ENCODE measurements at regions not wholly inside any gene's neighbourhood (a gene's known extent, or its start where the extent isn't known, plus 50 kb on each side); places are given as distances from the start of the nearest gene placed in this dataset.

DNA sequence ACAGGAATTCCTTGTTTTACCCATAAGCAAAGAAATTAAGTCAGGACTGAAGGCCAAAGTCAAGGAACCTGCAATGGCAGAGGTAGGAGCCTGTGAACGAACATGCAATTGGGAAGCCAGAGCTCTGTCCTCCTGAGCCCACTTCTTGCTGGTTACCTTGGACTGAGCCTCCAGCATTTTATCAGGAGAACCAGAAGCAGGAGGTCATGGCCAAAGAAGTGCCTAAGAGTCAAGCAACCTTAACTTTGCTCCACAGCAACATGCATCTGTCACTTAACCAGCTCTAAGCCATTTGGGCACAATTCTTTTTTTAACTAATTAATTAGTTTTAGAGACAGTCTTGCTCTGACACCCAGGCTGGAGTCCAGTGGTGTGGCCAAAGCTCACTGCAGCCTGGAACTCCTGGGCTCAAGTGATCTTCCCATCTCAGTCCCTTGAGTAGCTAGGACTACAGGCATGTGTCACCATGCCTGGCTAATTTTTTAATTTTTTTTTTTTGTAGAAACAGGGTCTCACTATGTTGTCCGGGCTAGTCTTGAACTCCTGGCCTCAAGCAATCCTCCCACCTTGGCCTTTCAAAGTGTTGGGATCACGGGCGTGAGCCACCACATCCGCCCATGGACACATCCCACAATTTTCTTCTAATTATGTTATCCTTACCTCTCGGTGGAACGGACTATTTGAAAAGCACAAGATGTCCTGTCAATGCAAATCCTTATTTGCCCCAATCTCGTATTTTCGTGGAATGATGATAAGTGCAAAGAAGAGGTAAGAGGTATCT lies 334.2 kb downstream of the CD83 start:
- TF ChIP-seq RXRA (IDR thresholded peaks at IDR 0.05; ENCODE audit: borderline replicate concordance, low read depth) (no peak), ELF1 (IDR thresholded peaks at IDR 0.05) (no peak), YY1 (IDR thresholded peaks at IDR 0.05; ENCODE audit: low read depth) (no peak), EZH2phosphoT487 (IDR thresholded peaks at IDR 0.05; ENCODE audit: borderline replicate concordance, low read depth) (no peak), TEAD4 (IDR thresholded peaks at IDR 0.05; ENCODE audit: borderline replicate concordance, insufficient read depth) (no peak), SIN3A (IDR thresholded peaks at IDR 0.05; ENCODE audit: borderline replicate concordance, low read depth, low read length) (no peak), POLR2AphosphoS5 (IDR thresholded peaks at IDR 0.05; ENCODE audit: low read depth, low read length) (no peak), NFIC (IDR thresholded peaks at IDR 0.05; ENCODE audit: borderline replicate concordance) (no peak), FOSL2 (IDR thresholded peaks at IDR 0.05; ENCODE audit: borderline replicate concordance, low read depth) (no peak), FOXM1 (IDR thresholded peaks at IDR 0.05; ENCODE audit: low read depth) (no peak), SMC3 (IDR thresholded peaks at IDR 0.05; ENCODE audit: low read depth, low read length) (no peak), FOXJ3 (CRISPR knock-in tag; IDR thresholded peaks at IDR 0.05) (no peak), JUND (IDR thresholded peaks at IDR 0.05) (no peak), REST (IDR thresholded peaks at IDR 0.05; ENCODE audit: low read depth, low read length) (no peak), GABPA (IDR thresholded peaks at IDR 0.05; ENCODE audit: low read depth) (no peak), MEF2A (IDR thresholded peaks at IDR 0.05; ENCODE audit: borderline replicate concordance, low read depth) (no peak)
- TF ChIP-seq, protein P1, sequence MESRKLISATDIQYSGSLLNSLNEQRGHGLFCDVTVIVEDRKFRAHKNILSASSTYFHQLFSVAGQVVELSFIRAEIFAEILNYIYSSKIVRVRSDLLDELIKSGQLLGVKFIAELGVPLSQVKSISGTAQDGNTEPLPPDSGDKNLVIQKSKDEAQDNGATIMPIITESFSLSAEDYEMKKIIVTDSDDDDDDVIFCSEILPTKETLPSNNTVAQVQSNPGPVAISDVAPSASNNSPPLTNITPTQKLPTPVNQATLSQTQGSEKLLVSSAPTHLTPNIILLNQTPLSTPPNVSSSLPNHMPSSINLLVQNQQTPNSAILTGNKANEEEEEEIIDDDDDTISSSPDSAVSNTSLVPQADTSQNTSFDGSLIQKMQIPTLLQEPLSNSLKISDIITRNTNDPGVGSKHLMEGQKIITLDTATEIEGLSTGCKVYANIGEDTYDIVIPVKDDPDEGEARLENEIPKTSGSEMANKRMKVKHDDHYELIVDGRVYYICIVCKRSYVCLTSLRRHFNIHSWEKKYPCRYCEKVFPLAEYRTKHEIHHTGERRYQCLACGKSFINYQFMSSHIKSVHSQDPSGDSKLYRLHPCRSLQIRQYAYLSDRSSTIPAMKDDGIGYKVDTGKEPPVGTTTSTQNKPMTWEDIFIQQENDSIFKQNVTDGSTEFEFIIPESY (IDR thresholded peaks at IDR 0.05; ENCODE audit: borderline replicate concordance, low read depth): no peak

More for the DNA sequence above, 334.2 kb downstream of the CD83 start:
- H3K79me2 ChIP-seq (ENCODE audit: insufficient read depth): no peaks in the 10 kb centered on the region
- no peaks in the 10 kb centered on the region for H3K27me3 ChIP-seq (ENCODE audit: insufficient read depth)
- no peaks in the 10 kb centered on the region for H4K20me1 ChIP-seq (ENCODE audit: insufficient read depth)
- 63% methylated on average over 9 of the region's 9 CpGs for WGBS (ENCODE audit: low lambda C conversion rate)
- no peak overlapping the region for H3K4me3 ChIP-seq (ENCODE audit: low read depth in 2 of 2, low read length in 1 of 2)
- H3K4me2 ChIP-seq: no peak overlapping the region
- CTCF ChIA-PET: no interaction called here
- H3F3A ChIP-seq (replicated peaks; ENCODE audit: insufficient read depth): no peaks in the 10 kb centered on the region
- no peak overlapping the region for H3K9ac ChIP-seq
- H3K9me2 ChIP-seq: no peaks in the 10 kb centered on the region
- H3K9me3 ChIP-seq: no peaks in the 10 kb centered on the region
- peaks cover 0 to 4% of the 10 kb centered on the region in 2 experiments; a peak in 1 of 4 replicates for H3K4me1 ChIP-seq (ENCODE audit: control insufficient read depth in 1 of 2, insufficient read depth in 2 of 2, low read depth in 1 of 2, low read length in 1 of 2)
- no peak overlapping the region for H3K27ac ChIP-seq (ENCODE audit: low read depth in 2 of 2, low read length in 1 of 2)
- POLR2A ChIA-PET: no interaction called here
- DNase-seq: no peak
- H2AFZ ChIP-seq (ENCODE audit: low read depth): no peak overlapping the region
- no peaks in the 10 kb centered on the region for H3K36me3 ChIP-seq (replicated peaks in 1 of 2; ENCODE audit: control insufficient read depth in 1 of 2, insufficient read depth in 2 of 2, low read length in 1 of 2)

All from SK-N-SH (cell line).